NCI-H187 treated with DMSO at 0.1 percent for 48 hours (cell line): ENCODE measurements at regions not wholly inside any gene's neighbourhood (a gene's known extent, or its start where the extent isn't known, plus 50 kb on each side); places are given as distances from the start of the nearest gene placed in this dataset.
"Not testable (repeated sequence)": the region's sequence is repeated elsewhere in the genome, so short reads cannot be mapped to it uniquely, and the experiment has no call there.

ENCODE experiments used
- DNase-seq: peaks from one replicate; lab custom pipeline; 2025; lab: John Stamatoyannopoulos, UW

- DNase-seq: no peak
These were observed 220.7 kb upstream of the NOX3 start for GRCh38 chr6:155676346-155676745.

- DNase-seq: no peak
These were observed 215.0 kb upstream of the NOX3 start for GRCh38 chr6:155670655-155671054.

GRCh38 chr6:155660251-155660977, 204.8 kb upstream of the NOX3 start:
- no peak for DNase-seq

- DNase-seq: no peak
These were observed 200.4 kb upstream of the NOX3 start for GRCh38 chr6:155656024-155656423.

- DNase-seq: no peak
These were observed 198.8 kb upstream of the NOX3 start for GRCh38 chr6:155654474-155654873.

- no peak for DNase-seq
These were observed 192.7 kb upstream of the NOX3 start for GRCh38 chr6:155648301-155648700.

- no peak for DNase-seq
These were observed 191.7 kb upstream of the NOX3 start for GRCh38 chr6:155647354-155647753.

GRCh38 chr6:155646443-155646842, 190.8 kb upstream of the NOX3 start:
- DNase-seq: no peak

- DNase-seq: no peak
These were observed 189.7 kb upstream of the NOX3 start for GRCh38 chr6:155645325-155645724.

- no peak for DNase-seq
These were observed 186.0 kb upstream of the NOX3 start for GRCh38 chr6:155641603-155642002.

GRCh38 chr6:155638200-155638599, 182.6 kb upstream of the NOX3 start:
- no peak for DNase-seq

- DNase-seq: no peak
These were observed 179.8 kb upstream of the NOX3 start for GRCh38 chr6:155635416-155635815.

GRCh38 chr6:155630085-155630484, 174.4 kb upstream of the NOX3 start:
- no peak for DNase-seq

GRCh38 chr6:155629652-155630051, 174.0 kb upstream of the NOX3 start:
- DNase-seq: no peak

- DNase-seq: no peak
These were observed 172.7 kb upstream of the NOX3 start for GRCh38 chr6:155628306-155628705.

GRCh38 chr6:155627722-155628212, 172.1 kb upstream of the NOX3 start:
- not testable (repeated sequence) for DNase-seq

- no peak for DNase-seq
These were observed 168.0 kb upstream of the NOX3 start for GRCh38 chr6:155623450-155624178.

- no peak for DNase-seq
These were observed 159.0 kb upstream of the NOX3 start for GRCh38 chr6:155614606-155615005.

GRCh38 chr6:155611742-155612141, 156.1 kb upstream of the NOX3 start:
- DNase-seq: no peak

- DNase-seq: no peak
These were observed 149.4 kb upstream of the NOX3 start for GRCh38 chr6:155604991-155605390.

GRCh38 chr6:155599561-155599960, 143.9 kb upstream of the NOX3 start:
- DNase-seq: no peak

- DNase-seq: no peak
These were observed 143.5 kb upstream of the NOX3 start for GRCh38 chr6:155599160-155599559.

GRCh38 chr6:155595284-155595683, 139.6 kb upstream of the NOX3 start:
- no peak for DNase-seq
